SH-SY5Y (cell line): ENCODE measurements at regions not wholly inside any gene's neighbourhood (a gene's known extent, or its start where the extent isn't known, plus 50 kb on each side); places are given as distances from the start of the nearest gene placed in this dataset.

ENCODE experiments used
- GATA2 ChIP-seq: IDR thresholded peaks from 2 replicates; pipeline ENCODE4 v1.6.1; 2011; ENCODE audit warnings: mild to moderate bottlenecking, low read depth, low read length
- GATA3 ChIP-seq: IDR thresholded peaks from 2 replicates; pipeline ENCODE4 v1.6.1; 2011; ENCODE audit warnings: low read depth, mild to moderate bottlenecking, low read length, moderate library complexity

- TF ChIP-seq GATA2 (no peak), GATA3 (no peak)
Observed at GRCh38 chr6:66638099-66638498, 931.1 kb upstream of the EYS start.
